DOHH2 (cell line): ENCODE measurements at regions not wholly inside any gene's neighbourhood (a gene's known extent, or its start where the extent isn't known, plus 50 kb on each side); places are given as distances from the start of the nearest gene placed in this dataset.

ENCODE experiments used
- H3F3A ChIP-seq: fragments of 200-600 bp; sonication (generic), shearing (Covaris generic); 2 replicates; pipeline ENCODE4 v1.6.0; 2016; ENCODE audit warnings: antibody characterized with exemption, mild to moderate bottlenecking; ENCODE audit not compliant: control insufficient read depth, insufficient read depth
- H3K27ac ChIP-seq: fragments of 200-600 bp; sonication (generic); 2 replicates; pipeline ENCODE4 v1.5.1; 2014; ENCODE audit warnings: low read depth, mild to moderate bottlenecking, low read length, moderate library complexity
- H3K27me3 ChIP-seq: fragments of 200-600 bp; sonication (generic); 2 replicates; pipeline ENCODE4 v1.6.1; 2014; ENCODE audit warnings: mild to moderate bottlenecking, low read length, mixed read lengths; ENCODE audit not compliant: control insufficient read depth
- H3K36me3 ChIP-seq: fragments of 200-600 bp; sonication (generic); 2 replicates; pipeline ENCODE4 v1.6.1; 2014; ENCODE audit warnings: mild to moderate bottlenecking, low read length, moderate library complexity, mixed read lengths; ENCODE audit not compliant: control insufficient read depth
- H3K4me1 ChIP-seq: fragments of 200-600 bp; sonication (generic); 2 replicates; pipeline ENCODE4 v1.6.1; 2014; ENCODE audit warnings: mild to moderate bottlenecking, low read length, mixed read lengths; ENCODE audit not compliant: control insufficient read depth
- H3K4me2 ChIP-seq: fragments of 200-600 bp; sonication (generic); 2 replicates; pipeline ENCODE4 v1.6.0; 2014; ENCODE audit warnings: mild to moderate bottlenecking, low read length, moderate library complexity
- H3K4me3 ChIP-seq: fragments of 200-600 bp; sonication (generic); 2 replicates; pipeline ENCODE4 v1.5.1; 2014; ENCODE audit warnings: mild to moderate bottlenecking, low read length, mixed read lengths
- H3K79me2 ChIP-seq: fragments of 200-600 bp; sonication (generic); 2 replicates; pipeline ENCODE4 v1.6.1; 2014; ENCODE audit warnings: mild to moderate bottlenecking, low read length, mixed read lengths; ENCODE audit not compliant: control insufficient read depth
- H3K9me2 ChIP-seq: fragments of 200-600 bp; sonication (generic); replicated peaks from 2 replicates; pipeline ENCODE4 v1.6.1; 2014; ENCODE audit warnings: mild to moderate bottlenecking, low read length, mixed read lengths; ENCODE audit not compliant: control insufficient read depth
- H3K9me3 ChIP-seq: fragments of 200-600 bp; sonication (generic); 2 replicates; pipeline ENCODE4 v1.6.1; 2014; ENCODE audit warnings: antibody characterized with exemption, low read length, mixed read lengths; ENCODE audit not compliant: control insufficient read depth, insufficient read depth
- H4K20me1 ChIP-seq: fragments of 200-600 bp; sonication (generic); 2 replicates; pipeline ENCODE4 v1.6.0; 2014; ENCODE audit warnings: low read depth, mild to moderate bottlenecking, antibody characterized with exemption, low read length, moderate library complexity; ENCODE audit not compliant: control insufficient read depth, insufficient read depth
- CTCF ChIP-seq: fragments of 200-600 bp; sonication (generic); IDR thresholded peaks from one replicate; pipeline ENCODE4 v1.5.1; 2014; ENCODE audit warnings: antibody characterized with exemption, mild to moderate bottlenecking, low read depth, low read length; ENCODE audit not compliant: poor library complexity, severe bottlenecking
- EZH2phosphoT487 ChIP-seq: fragments of 200-600 bp; sonication (generic); IDR thresholded peaks from 2 replicates; pipeline ENCODE4 v1.6.1; 2017; ENCODE audit warnings: borderline replicate concordance, mild to moderate bottlenecking, antibody characterized with exemption, low read length, moderate library complexity, mixed read lengths

- no peak overlapping the region for H3K4me3 ChIP-seq
- no peak overlapping the region for H3K4me2 ChIP-seq
- no peaks in the 10 kb centered on the region for H4K20me1 ChIP-seq
- no peaks in the 10 kb centered on the region for H3K4me1 ChIP-seq
- no peaks in the 10 kb centered on the region for H3K79me2 ChIP-seq
- no peaks in the 10 kb centered on the region for H3K9me3 ChIP-seq
- no peaks in the 10 kb centered on the region for H3F3A ChIP-seq
- H3K36me3 ChIP-seq = no peaks in the 10 kb centered on the region
- H3K9me2 ChIP-seq = no peaks in the 10 kb centered on the region
- H3K27me3 ChIP-seq = no peaks in the 10 kb centered on the region
- H3K27ac ChIP-seq = no peak overlapping the region
- TF ChIP-seq EZH2phosphoT487 = no peak
- TF ChIP-seq CTCF = no peak
These were observed 840.3 kb upstream of the ADGRL3 start for GRCh38 chr4:60359746-60360367.

- Histone ChIP-seq H3K27me3 (no peaks in the 10 kb centered on the region), H3K36me3 (no peaks in the 10 kb centered on the region), H3K27ac (no peak overlapping the region), H3F3A (no peaks in the 10 kb centered on the region), H3K4me3 (no peak overlapping the region), H4K20me1 (no peaks in the 10 kb centered on the region), H3K9me3 (no peaks in the 10 kb centered on the region), H3K4me1 (no peaks in the 10 kb centered on the region), H3K79me2 (no peaks in the 10 kb centered on the region), H3K4me2 (no peak overlapping the region), H3K9me2 (no peaks in the 10 kb centered on the region; the same call in 1 of the 2 replicates)
- TF ChIP-seq CTCF = no peak
- no peak for TF ChIP-seq EZH2phosphoT487
These were observed 835.0 kb upstream of the ADGRL3 start for GRCh38 chr4:60365176-60365575.

- TF ChIP-seq CTCF = no peak
- TF ChIP-seq EZH2phosphoT487 = no peak
- Histone ChIP-seq H3K9me2 (no peaks in the 10 kb centered on the region; the same call in 1 of the 2 replicates), H3K36me3 (no peaks in the 10 kb centered on the region), H3K4me2 (no peak overlapping the region), H3K4me3 (no peak overlapping the region), H3K4me1 (no peaks in the 10 kb centered on the region), H3K9me3 (no peaks in the 10 kb centered on the region), H3K27ac (no peak overlapping the region), H4K20me1 (no peaks in the 10 kb centered on the region), H3F3A (no peaks in the 10 kb centered on the region), H3K79me2 (no peaks in the 10 kb centered on the region), H3K27me3 (no peaks in the 10 kb centered on the region)
These were observed 833.5 kb upstream of the ADGRL3 start for GRCh38 chr4:60366661-60367060.
